ENCODE measurements at regions not wholly inside any gene's neighbourhood (a gene's known extent, or its start where the extent isn't known, plus 50 kb on each side); places are given as distances from the start of the nearest gene placed in this dataset.

- TF ChIP-seq CTCF (IDR thresholded peaks at IDR 0.05): no peak
- no peak for TF ChIP-seq POLR2A (IDR thresholded peaks at IDR 0.05)
Measured at GRCh38 chr1:189131576-189131975, 1346.1 kb downstream of the BRINP3 start.
